ENCODE measurements at regions not wholly inside any gene's neighbourhood (a gene's known extent, or its start where the extent isn't known, plus 50 kb on each side); places are given as distances from the start of the nearest gene placed in this dataset.
A peak's percentile ranks its signal among the peaks of the same experiment; 100 is the strongest.

DNA sequence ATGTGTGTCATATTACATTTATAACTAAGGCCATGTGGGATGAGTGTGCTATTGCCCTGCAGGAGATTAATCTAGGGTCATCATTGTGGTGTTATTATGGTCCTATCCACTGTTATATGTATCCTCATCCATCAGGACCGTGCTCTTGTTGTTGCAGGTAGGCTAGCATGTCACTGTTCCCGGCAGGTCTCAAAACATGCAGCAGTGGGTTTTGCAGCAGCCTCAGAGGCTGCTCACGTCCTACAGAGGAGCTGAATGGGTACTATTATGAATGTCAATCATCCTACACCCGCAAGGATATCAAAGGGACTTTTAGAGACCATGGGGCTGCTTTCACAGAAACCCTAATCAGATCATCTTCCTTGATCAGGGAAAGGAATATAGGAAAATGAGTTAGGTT is 318.2 kb downstream of the SAMD5 start:
- no peak for DNase-seq

DNA sequence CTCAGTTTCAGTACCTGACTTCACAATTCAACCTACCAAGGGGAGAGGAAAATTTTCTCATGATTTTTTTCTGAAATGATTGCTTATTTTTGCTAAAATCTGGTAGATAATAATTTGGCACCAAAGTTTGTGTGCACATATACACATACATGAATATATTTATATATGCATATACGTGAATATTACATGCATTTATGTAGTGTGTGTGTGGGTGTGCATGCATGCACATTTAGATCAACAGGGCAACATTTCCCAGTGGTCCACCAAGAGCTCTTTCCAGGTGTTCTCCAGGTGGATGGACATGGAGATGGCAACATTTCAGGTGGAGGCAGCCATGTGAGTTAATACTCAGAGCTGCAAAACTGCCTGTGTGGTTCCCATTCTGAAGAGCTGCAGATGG is 320.9 kb downstream of the SAMD5 start:
- no peak for DNase-seq

DNA sequence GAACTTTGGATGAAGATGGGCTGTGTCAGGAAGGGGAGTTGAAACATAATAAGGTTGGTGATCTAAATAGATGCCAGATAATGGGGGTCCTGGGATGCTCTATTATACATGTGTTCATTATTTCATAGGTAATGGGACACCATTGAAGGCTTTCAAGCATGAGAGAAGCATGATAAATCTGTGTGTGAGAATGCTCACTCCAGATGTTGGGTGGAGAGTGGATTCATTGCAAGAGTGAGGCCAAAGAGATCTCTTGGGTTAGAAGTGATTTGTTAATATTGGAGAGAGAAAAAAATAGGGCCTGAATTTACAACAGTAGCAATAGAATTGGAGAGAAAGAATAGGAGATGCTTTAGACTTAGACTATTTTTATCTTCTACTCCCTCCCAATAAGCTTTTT is 321.3 kb downstream of the SAMD5 start:
- DNase-seq = no peak

DNA sequence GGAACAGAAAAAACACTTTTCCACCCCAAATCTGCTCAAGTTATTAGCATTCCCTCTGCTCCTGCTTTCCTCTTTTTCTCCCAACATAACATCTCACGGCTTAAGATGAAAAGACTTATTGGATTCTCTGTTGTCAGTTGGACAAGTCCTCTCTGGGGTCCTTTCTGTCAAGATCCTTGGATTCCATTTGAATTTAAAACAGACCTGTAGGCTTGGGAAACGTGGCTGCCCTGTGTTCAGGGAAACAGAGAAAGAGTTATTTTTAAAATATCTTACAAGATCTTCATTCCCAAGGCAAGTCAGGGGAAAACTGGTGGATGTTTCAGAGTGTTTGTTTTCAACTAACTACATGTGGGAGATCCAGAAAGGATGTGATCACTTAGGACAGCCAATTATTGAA is 322.9 kb downstream of the SAMD5 start:
- DNase-seq = no peak

DNA sequence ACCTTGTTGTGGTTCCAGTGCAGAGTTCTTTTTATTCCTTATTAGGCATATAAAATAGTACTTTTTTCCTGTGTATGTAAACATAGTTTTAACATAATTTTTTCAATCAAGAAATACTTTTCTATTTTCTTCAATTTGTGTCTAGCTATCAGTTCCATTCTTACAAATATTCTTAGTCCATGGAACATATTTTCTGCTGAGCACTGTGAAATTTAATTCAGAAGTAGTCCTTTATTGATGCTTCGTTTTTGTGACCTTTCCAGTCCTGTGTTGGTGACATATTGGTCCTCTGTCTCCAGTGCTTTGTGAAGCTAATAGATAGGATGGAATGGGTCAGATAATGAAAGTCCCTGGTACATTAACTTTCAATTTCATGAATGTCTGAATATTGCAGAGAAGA is 325.1 kb downstream of the SAMD5 start:
- no peak for DNase-seq

DNA sequence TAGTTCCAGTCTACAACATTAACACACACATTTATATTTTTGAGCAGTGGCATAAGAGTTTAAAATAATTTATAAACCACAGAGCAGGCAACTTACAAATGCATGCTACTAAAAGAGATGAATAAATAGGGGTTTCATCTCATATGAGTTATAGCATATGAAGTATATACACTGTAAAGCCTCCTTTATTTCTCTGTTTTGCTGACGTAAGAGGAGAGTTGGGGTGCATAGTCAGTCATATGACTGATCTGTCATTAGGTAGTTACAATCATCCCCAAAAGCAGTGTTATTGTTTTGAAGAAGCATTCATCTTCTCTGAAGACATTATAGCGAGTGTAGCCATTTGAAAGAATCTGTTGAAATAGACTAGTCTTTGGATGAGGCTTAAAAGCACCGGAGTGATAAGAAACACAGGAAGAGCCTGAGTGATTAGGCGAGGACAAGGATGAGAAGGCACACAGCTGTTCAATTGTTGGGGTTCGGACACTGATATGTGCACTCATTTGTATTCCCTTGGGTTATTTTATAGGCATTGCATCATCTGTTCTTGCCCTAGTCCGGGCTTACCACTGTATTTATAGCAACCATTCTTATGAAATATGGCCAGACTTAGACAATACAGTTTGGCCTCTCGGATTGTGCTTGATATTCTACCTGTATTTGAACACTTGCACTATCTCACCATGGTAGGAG is 325.7 kb downstream of the SAMD5 start:
- DNase-seq = no peak

DNA sequence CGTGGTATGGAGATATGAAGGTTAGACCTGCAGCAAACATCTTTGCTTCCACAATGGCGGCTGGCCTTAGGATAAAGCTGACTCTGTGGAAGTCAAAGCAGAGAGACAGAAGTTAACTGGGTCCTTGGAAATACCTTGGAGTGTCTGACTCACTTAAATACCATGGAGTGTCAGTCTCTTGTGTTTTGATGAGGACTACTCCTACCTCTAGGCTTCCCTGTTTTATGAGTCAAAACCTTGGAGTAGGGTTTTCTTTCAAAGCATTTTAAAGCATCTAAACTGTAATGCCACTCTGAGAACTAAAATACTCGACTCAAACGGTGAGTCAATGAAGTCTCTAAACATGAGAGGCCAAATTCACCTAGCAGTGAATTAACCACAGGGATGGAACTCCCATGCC is 329.1 kb downstream of the SAMD5 start:
- no peak for DNase-seq

DNA sequence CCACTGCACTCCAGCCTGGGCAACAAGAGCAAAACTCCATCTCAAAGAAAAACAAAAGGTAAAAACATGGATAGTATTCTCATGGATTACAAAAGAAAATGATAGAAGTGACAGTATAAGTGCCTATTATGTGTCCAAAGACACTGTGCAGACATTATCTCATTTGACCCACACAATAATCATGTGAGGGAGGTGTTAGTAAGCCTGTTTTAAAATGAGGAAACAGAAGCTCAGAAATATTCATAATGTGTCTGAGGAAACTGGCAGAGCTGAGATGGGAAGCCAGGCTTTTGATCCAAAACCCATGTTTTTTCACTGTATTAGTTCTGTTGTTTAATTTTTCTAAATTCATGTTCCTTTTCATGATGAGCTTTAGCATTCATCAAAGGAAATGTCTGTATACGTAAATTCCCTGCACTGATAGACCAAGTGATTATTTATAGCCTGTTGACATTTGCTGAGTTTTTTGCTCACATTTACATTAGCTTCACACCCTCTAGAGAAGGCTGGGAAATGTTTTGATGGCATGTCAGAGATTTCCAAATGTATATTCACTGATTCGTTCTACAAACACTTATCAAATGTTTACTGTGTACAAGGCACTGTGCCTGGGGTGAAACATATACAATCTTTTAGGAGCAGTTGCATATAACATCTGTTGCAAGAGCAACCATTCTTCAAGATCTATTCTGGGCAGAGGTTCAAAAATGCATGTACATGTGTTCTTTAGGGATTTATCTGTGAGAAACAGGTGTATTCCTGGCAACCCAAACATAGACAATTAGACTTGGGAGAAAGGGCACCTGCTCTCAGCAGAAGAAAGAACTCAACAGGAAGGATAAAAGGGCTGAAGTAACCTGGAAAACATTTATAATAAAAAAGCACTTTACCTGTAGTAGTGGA is 331.5 kb downstream of the SAMD5 start:
- no peak for DNase-seq

DNA sequence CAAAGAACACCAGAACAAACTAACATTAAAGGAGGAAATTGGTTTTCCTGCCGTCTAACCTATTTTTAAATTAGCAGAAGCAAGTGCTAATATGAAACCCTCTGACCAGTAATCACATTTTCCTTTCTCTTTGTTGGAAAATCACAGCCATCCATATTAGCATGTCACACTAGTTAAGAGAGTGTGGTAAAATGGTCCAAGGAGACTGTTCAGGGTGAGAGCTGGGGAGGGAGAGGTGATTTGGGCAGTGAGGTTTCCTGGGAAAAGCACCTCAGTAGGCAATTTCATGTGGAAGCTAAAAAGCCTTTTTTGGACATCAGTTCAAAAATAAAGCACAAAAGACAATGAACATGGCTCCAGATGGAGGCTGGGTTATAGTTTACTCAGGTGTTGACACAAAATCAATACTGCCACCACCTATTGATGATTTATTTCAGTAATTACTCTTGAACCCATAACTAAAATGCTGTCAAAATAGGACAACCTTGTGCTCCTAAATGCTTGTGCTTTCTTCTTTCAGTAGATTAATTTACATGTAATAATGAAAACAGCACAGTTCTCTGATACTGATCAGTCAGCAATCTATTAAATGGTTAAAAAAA is 333.2 kb downstream of the SAMD5 start:
- no peak for DNase-seq

DNA sequence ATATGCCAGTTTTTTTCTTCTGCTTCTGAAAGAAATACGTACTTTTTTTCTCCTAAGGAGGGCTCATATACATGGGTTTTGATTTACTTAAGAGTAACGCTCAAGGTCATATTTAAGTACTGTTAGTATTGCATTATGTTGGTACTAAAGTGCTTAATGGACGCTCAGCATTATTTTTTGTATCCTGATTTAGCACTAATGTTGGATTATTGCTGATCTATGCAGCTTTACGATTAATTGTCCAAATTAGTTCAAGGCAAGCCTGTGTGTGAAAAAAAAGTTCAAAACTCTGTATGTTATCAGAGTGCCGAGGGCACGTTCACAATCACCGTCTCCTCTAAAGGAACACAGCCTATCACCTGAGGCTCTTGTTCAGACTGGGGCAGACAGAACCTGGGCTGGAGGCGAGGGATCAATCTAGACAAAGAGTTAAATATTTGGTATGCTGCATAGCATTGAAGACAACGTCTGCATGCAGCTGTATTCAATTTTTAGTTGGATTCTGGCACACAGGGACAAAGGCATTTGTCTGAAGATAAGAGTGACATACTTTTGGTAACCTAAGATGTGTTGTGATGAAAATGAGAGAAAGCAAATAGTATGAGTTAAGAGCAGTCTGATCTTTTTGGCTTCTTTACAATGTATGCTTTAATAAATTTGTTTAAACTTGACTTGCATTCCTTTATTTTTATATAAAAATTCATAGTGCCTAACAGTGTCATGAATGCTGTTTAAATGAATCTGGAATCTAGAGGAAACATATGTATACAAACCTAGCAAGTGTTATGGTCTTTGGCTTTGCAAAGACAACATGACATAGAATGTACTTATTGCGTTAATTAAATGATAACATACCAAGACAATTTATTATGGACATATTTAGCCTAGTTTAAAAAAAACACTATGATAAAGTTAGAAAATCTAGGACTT is 341.2 kb downstream of the SAMD5 start:
- DNase-seq = peak; percentile 65

DNA sequence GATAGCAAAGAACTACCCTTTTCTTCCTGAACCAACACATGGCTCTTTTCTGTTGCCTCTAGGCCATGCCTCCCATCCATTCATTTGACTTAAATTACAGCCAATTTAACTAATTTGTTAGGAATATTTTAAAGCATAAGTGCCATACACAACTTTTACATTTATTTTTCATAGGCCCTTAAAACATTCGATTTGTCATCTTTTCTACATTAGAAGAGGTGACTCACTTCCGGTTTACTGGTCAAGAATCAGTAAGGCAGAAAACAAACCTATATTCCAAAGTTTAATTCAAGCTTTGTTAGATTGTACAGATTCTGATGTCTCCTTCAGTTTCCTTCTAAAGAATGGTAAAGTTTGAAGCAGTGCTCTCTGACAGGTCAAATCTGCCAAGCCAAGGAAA is 344.3 kb downstream of the SAMD5 start:
- DNase-seq = no peak

DNA sequence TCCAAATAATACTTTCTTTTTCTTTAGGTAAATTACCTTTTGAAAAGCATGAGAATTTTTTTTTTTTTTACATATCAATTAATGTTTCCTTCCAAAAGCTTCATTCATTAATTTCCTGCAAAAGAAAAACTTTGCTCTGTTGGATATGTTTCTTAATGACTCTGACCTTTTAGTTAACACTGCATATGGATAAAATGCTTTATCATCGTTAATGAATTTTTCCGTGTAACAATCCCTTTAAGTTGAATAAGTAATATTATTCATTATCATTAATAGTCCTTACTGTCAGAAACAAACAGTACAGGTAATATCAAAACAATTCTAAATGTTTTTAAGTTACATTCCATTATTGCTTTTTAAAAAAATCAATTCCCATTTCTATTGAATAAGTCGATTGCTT is 345.1 kb downstream of the SAMD5 start:
- DNase-seq = no peak

DNA sequence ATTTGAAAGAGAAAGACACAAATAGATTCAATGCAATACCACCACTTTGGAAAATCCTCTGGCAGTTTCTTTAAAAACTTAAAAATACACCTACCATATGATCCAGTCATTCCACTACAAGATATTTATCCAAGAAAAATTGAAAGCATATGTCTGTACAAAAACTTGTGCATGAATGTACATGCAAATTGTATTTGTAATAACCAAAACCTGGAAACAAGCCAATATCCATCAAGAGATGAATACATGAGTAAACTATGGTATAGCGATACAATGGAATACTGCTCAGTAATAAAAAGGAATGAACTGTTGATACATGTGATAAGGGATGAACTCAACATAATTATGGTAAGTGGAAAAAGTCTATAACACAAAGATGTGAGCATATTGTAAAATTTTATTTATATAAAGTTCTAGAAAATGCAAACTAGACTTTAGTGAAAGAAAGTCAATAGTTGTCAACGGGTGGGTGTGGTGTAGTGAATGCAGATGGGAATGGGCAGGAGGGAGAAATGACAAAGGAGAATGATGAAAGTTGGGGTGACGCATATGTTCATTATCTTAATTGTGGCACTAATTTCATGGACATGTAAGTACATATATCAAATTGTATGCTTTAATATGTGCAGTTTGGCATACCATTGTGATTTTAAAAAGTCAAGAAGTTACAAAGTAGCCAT is 347.5 kb downstream of the SAMD5 start:
- no peak for DNase-seq

DNA sequence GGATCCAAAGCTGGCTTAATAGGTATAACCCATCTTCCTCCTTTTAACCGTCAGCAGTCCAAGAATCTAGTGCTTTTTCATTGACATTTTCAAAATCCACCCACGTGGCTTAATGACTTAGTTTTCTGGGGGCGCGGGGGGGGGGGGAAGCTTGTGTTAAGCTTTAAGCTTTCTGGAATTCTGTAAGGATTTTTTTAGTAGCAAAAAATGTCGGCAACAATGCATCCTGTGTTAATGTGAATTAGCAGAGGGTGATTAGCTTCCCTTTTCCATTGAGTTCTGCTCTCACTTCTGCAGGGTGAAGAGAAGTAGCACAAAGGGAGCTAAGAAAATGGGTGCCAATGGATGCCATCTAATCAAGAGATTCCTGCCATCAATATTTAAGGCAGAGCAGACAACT is 348.2 kb downstream of the SAMD5 start:
- DNase-seq = no peak

DNA sequence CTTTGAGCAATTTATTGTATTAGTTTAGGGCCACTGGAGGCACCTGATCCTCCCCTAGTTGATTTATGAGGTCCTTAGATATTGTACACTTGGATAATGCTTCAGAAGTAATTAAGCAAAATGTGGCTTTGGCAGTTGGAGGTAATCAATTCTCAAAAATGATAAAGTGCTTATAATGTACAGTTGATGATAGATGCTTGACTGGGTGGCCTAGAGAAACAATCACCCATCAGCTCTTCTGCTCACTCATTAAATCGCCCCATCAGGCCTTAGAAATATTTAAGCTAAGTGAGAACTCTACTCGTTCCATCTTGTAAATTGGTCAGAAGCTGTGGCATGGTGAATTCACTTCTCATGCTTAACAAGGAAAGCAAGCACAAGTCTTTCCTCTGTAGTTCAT is 349.9 kb downstream of the SAMD5 start:
- DNase-seq = no peak

DNA sequence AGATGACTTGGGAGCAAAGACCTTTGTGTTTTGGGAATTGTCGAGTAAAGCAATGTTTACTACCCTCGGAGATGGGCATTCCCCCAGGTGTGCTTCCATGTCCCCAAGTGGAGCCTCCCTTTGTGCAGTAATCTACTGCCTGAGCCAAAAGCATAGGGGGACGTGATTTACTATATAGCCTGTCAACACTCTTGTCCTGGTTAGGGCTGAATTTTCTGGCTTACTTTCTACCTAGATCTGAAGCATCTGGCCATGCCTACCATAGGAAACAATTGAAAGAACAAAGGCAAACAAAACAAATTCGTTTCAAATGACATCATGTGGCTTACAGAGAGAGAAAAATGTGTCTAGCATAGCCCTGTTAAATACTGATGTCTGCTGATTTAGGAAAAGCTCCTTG is 350.6 kb downstream of the SAMD5 start:
- DNase-seq = no peak

DNA sequence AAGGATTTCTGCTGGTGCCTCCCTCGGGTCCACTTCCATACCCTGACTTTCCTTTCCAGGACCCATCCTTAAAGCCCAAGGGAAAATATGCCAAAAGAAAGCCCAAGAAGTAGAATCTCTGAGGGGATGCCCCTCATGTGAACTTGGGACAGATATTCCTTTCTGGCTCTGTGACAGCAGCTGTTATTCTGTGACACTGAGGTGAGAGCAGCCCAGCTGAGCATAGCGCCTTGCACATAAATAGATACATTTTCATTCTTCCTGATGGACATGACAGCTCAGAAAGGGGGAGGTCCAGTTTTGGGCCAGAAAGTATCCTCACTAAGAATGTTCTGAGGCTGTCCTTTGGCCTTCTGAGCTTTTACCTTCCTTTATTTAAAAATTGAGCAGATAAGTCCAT is 353.2 kb downstream of the SAMD5 start:
- DNase-seq = no peak

DNA sequence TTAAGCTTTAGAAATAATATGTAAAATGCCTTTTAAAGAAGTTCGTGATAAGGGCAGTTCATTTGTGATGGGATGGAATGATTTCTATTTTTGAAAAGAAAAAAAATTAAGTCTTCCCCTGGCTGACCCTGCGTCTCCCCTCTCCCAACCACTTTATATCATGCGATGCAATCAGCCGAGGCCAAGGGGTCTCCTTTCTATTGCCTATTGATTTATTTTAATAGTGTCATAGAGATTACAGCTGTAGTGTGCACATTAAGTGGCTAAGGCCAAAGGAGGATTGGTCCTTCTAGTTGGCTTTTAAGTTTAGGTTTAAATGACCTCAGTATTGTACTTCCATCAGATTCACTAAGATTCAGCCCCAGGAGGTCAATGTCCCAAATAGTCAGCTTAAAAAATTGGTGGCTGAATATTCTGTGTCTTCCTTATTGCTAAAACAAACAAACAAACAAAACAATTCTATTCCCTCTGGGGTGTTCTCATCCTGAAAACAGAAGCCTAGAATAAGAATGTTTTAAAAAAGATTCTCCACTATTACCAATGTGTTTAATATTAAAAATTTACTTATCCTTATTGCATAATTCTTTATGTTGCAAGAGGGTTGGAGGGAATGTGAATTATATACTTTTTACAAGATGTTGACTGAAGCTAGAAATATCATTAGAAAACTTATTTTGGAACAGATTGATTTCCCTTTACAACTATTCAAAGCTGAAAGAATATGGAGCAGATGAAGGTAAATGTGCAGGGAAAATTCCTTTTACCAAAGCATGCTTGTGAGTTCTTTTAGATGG is 359.1 kb downstream of the SAMD5 start:
- DNase-seq = peak; percentile 27

DNA sequence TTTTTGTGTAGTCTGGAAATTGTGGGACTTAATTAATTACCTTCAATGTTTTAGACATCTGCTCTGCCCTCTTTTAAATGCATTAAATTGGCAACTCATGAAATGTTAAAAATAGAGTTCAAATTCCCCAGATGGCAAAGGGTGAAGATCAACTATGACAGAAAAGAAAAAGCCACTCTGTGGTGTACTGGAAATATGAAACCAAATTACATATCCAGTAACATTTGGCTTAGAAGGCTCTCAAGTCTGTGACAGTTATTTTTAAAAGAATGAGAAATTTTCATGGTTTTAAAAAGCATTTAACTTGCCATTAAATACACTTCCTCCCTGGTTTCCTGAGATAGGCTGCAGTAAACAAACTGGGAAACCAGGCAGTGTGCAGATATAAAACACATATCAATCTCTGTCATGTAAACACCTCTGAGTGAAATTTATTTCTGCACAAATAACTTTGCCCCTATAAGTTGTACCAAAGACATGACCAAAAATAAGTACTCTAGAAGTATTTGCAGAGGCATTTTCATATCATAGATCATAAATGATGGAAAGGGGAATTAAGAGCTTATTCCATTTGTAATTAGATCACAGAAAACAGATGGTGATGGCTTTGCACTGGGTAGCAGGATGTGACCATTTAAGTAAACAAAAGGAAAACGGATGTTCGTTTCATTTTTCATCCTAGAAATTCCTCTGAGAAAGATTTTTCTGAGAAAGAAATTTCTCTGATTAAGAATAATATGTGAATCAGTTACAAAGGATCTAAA is 360.1 kb downstream of the SAMD5 start:
- peak; percentile 50 for DNase-seq

DNA sequence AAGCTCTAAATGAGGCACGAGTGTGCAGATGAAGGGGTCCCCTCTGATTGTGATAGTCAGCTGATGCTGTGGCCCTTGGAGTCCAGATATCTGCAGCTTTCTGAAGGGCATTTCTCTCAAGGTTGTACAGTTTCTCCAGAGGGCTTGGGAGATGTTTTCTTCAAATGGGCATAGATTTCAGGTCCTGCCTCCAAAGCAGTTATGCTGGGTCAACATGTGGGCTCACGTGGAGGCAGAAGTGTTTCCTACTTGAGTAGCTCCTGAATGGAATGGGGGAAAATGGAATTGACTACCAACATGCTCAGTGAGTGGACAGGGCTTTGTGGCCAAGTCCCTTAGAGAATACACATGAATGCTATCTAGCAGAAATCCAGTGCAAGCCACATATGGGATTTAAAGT is 360.7 kb downstream of the SAMD5 start:
- DNase-seq = peak; percentile 28

DNA sequence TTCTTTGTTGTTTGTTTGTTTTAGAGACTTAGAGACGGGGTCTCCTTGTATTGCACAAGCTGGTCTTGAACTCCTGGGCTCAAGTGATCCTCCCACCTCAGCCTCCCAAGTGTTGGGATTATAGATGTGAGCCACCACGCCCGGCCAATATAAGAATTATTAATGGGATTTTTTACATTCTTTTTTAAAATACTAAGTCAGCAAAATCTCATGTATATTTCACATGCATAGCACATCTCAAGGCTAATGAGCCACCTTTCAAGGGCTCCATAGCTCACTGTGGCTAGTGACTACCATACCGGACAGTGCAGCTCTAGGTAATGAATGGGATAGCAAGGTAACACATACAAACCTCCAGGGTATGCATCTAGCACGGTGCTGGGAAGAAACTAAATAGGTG is 361.4 kb downstream of the SAMD5 start:
- no peak for DNase-seq

Measured in eye (tissue), 1 donor.